GM18858 (cell line): ENCODE measurements at regions not wholly inside any gene's neighbourhood (a gene's known extent, or its start where the extent isn't known, plus 50 kb on each side); places are given as distances from the start of the nearest gene placed in this dataset.

ENCODE experiments used
- ATAC-seq: cut with Tn5 transposase; IDR thresholded peaks from one replicate; pipeline ENCODE4 v1.9.1; 2021; ENCODE audit not compliant: unreplicated experiment

GRCh38 chrX:39519566-39520301 is 578.0 kb downstream of the BCOR start:
- no peak for ATAC-seq

DNA sequence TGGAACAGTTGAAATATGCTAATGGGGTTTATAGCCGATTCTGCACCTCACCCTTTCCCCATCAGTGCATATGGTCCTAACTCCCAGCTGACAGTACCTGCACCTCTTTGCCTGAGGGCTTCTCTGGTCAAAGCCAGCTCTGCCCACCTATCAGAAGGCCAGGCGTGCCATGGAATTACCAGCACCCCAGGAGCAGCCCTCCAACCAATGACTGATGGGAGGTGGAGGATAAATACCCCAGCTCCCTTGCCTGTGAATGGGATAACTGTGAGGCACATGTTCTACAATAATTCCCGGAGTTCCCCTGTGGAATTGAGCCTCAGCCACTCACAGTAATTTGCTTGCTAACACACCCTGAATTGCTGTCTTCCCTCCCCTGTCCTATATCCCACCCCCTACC is 572.0 kb downstream of the BCOR start:
- no peak for ATAC-seq

DNA sequence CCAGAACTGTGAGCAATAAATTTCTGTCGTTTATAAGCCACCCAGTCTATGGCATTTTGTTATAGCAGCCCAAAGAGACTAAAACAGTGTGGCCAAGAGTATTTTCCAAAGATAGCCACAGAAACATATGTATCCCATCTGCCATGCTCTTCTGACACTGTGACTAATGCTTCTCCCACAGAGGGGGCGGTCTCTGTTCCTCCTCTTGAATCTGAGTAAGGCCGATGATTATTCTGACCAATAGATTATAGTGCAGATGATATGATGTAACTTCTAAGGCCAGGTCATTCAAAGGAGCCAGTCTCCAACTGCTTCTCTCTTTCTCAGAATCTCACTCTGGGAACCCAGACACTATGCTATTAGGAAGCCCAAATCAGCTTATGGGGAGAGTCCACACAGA is 570.7 kb downstream of the BCOR start:
- ATAC-seq, result no peak

DNA sequence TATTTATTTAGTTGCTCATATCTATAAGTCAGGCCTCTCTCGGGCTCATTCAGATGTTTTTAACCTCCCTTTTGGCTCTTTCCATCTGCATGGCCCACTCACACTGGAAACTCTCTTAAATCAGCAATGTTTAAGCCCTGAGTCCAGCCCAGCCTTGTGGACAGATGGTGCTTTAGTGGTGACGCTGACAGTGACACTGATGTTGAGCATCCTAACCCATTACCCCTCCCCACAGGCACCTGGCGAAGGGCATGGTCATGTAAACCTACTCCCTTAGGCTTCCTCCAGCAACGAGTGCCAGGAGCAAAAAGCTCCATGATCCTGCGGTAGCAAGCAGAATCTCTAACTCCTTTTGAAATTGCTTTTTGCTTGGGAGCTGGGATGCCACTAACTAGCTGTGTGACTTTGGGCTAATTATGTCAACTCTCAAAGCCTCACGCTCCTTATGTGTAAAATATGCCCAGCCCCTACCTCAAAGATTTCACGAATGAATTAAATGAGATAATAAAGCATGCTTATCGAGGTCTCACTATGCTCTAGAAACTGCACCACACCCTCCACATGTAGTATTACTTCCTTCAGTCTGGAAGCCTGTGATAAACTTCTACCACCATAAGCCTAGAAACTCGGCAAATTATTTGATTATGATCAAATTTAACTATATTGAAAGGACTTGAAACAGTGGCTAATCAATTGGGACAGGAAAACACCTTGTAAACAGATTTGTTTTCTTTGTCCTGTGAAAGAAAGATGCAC is 569.4 kb downstream of the BCOR start:
- ATAC-seq, result no peak

- no peak for ATAC-seq
These were observed 565.0 kb downstream of the BCOR start for GRCh38 chrX:39532761-39533160.

GRCh38 chrX:39534949-39535348 is 562.8 kb downstream of the BCOR start:
- no peak for ATAC-seq

GRCh38 chrX:39536211-39536610 is 561.5 kb downstream of the BCOR start:
- no peak for ATAC-seq

DNA sequence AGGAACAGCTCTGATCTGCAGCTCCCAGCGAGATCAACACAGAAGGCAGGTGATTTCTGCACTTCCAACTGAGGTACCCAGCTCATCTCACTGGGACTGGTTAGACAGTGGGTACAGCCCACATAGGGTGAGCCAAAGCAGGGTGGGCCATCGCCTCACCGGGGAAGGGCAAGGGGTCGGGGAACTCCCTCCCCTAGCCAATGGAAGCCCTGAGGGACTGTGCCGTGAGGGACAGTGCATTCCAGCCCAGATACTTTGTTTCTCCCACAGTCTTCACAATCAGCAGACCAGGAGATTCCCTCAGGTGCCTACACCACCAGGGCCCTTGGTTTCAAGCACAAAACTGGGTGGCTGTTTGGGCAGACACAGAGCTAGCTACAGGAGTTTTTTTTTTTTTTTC is 555.9 kb downstream of the BCOR start:
- ATAC-seq, result no peak

GRCh38 chrX:39542316-39542715 is 555.4 kb downstream of the BCOR start:
- no peak for ATAC-seq

DNA sequence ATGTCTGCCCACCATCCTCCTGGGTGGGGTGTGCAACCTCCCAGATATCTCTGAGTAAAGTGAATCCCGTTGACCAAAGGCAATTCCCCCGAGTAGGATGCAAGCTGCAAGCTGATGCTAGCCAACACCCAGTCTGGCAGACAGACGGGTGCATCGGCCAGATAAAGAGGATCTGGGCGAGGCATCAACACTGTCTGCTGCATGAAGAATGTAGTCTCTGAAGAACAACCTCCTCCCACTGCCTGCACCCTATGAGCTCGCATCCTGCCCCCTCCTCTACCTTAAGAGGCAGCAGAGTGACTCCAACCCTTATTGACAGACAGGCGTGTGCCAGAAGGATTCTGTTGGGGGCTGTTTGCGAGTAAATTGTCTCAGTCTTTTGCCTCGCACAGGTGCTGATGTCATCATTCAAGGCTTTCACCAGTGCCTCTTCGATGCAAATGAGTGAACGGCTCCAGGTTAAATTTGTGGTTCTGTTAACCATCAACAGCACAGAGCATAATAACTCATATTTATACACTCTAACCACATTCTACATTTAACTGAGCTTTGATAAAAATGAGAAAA is 546.9 kb downstream of the BCOR start:
- no peak for ATAC-seq

- ATAC-seq, result no peak
These were observed 546.0 kb downstream of the BCOR start for GRCh38 chrX:39551762-39552161.

DNA sequence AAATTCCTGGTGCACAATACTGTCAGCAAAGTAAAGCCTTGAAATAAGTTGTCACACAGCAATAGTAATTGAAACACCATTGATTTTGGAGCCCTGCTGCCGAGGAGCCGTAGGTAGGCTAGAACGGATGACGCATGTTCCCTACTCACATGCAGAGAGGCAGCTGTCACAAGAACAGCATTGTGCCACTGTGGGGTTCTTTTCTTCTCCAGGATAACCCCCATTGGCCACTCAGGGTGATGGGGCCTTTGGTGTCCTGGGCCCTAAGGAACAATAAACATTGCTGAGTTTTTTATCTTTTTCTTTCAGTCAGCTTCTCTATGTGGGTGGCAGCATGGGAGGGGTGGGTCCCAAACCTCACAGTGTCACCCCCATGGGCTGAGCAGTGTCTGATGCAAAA is 542.3 kb downstream of the BCOR start:
- ATAC-seq, result no peak

DNA sequence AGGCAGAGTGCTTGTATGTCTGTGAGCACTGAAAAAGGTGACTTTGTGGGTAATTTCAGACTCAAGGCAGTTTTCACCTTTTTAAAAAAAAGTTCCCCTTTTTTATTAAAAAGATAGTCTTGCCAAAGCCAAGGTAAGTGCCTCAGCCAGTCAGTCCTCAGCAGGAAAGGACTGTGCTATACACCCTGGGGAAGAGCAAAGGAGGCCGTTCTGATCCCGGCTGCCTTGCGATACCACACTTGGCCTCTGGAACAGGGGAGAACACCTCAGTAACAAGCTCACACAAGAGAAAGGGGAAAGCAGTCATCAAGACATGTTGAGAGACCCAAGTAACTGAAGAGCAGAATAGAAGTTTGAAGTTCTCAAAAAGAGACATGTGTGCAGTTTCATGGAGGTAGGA is 541.7 kb downstream of the BCOR start:
- no peak for ATAC-seq

DNA sequence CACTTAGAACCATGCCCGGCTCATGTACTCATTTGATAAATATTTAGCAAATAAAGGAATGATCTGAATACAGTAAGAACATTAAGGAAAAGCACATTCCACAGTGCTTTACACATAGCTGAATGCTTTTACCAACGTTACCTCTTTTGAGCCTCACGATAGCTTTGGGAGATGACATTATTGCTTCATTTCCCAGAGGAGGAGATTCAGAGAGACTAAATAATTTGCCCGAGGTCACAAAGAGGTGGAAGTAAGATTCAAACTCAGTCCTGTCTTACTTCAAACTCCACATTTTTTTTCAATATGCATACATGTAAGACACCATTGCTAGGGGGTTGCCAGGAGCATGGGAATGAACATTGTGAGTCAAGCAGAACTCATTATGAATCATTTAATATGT is 538.5 kb downstream of the BCOR start:
- ATAC-seq, result no peak

- no peak for ATAC-seq
These were observed 537.5 kb downstream of the BCOR start for GRCh38 chrX:39560271-39560670.

GRCh38 chrX:39563178-39563577 is 534.6 kb downstream of the BCOR start:
- no peak for ATAC-seq

- no peak for ATAC-seq
These were observed 533.0 kb downstream of the BCOR start for GRCh38 chrX:39564751-39565150.

- ATAC-seq, result no peak
These were observed 523.6 kb downstream of the BCOR start for GRCh38 chrX:39574178-39574577.

- no peak for ATAC-seq
These were observed 521.5 kb downstream of the BCOR start for GRCh38 chrX:39576041-39576872.

- no peak for ATAC-seq
These were observed 520.4 kb downstream of the BCOR start for GRCh38 chrX:39577206-39577984.
